SK-N-MC (cell line): ENCODE measurements at regions not wholly inside any gene's neighbourhood (a gene's known extent, or its start where the extent isn't known, plus 50 kb on each side); places are given as distances from the start of the nearest gene placed in this dataset.

Source experiments
- DNase-seq: peaks from one replicate; pipeline ENCODE4 v3.0.0-alpha.2; 2011; ENCODE audit warnings: low read depth, low spot score
- H3K27ac ChIP-seq: fragments of 200-600 bp; sonication (generic); 2 replicates; pipeline ENCODE4 v1.5.1; 2016; ENCODE audit warnings: mixed run types
- H3K36me3 ChIP-seq: fragments of 200-600 bp; sonication (generic); 2 replicates; pipeline ENCODE4 v1.6.1; 2017; ENCODE audit warnings: antibody characterized with exemption, low read length, mixed read lengths; ENCODE audit not compliant: insufficient read depth
- H3K4me3 ChIP-seq: fragments of 200-600 bp; sonication (generic); 2 replicates; pipeline ENCODE4 v1.5.1; 2016
- H3K9ac ChIP-seq: fragments of 200-600 bp; sonication (generic); 2 replicates; pipeline ENCODE4 v1.8.0; 2017; ENCODE audit warnings: mixed run types, mixed read lengths; ENCODE audit not compliant: insufficient read length
- H3K9me3 ChIP-seq: fragments of 200-600 bp; sonication (generic); 2 replicates; pipeline ENCODE4 v1.6.1; 2017; ENCODE audit warnings: low read depth, mild to moderate bottlenecking, antibody characterized with exemption, low read length, moderate library complexity, mixed read lengths
- EZH2 ChIP-seq: fragments of 200-600 bp; sonication (generic); IDR thresholded peaks from one replicate; pipeline ENCODE4 v1.6.1; 2017; ENCODE audit warnings: antibody characterized with exemption
- FOXP2 ChIP-seq: optimal IDR thresholded peaks from 2 replicates; pipeline ENCODE3; 2011; ENCODE audit warnings: mild to moderate bottlenecking, moderate library complexity; ENCODE audit not compliant: insufficient read depth; ENCODE audit errors: extremely low read length, control extremely low read depth
- POLR2AphosphoS5 ChIP-seq: IDR thresholded peaks from 2 replicates; pipeline ENCODE4 v1.6.1; 2012; ENCODE audit warnings: mild to moderate bottlenecking, low read depth, low read length, borderline replicate concordance

DNA sequence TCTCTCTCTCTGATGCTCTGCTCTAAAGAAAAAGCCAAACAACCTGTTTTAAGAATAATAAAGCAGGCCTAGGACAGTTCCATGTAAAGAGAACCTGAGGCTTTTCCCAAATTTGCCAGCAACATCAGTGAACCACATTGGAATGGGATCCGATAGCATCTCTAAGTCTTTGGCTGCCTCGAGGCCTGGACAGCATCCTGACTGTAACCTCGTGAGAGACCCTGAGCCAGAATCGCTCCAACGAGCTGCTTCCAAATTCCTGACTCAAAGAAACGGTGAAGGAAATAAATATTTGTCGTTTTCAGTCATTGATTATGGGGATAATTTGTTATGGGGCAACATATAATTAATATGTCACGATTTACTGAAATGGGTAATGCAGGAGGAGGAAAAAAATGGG is 1012.8 kb downstream of the ROBO2 start:
- TF ChIP-seq FOXP2, result no peak
- TF ChIP-seq EZH2, result no peak
- TF ChIP-seq POLR2AphosphoS5, result no peak
- Histone ChIP-seq H3K27ac (no peak overlapping the region), H3K9me3 (no peaks in the 10 kb centered on the region), H3K36me3 (no peaks in the 10 kb centered on the region), H3K9ac (no peak overlapping the region), H3K4me3 (no peak overlapping the region)
- no peak for DNase-seq

- Histone ChIP-seq H3K9me3 (no peaks in the 10 kb centered on the region), H3K27ac (no peak overlapping the region), H3K4me3 (no peak overlapping the region), H3K36me3 (no peaks in the 10 kb centered on the region), H3K9ac (no peak overlapping the region)
- no peak for DNase-seq
- TF ChIP-seq EZH2, result no peak
- TF ChIP-seq FOXP2, result no peak
- no peak for TF ChIP-seq POLR2AphosphoS5
Observed at GRCh38 chr3:78066287-78066686, 1026.4 kb downstream of the ROBO2 start.

- no peak overlapping the region for H3K9ac ChIP-seq
- TF ChIP-seq EZH2, result no peak
- no peak for TF ChIP-seq POLR2AphosphoS5
- TF ChIP-seq FOXP2, result no peak
- no peak overlapping the region for H3K27ac ChIP-seq
- H3K36me3 ChIP-seq, result no peaks in the 10 kb centered on the region
- H3K9me3 ChIP-seq, result no peaks in the 10 kb centered on the region
- no peak for DNase-seq
- no peak overlapping the region for H3K4me3 ChIP-seq
Observed at GRCh38 chr3:78070188-78070587, 1030.3 kb downstream of the ROBO2 start.

DNA sequence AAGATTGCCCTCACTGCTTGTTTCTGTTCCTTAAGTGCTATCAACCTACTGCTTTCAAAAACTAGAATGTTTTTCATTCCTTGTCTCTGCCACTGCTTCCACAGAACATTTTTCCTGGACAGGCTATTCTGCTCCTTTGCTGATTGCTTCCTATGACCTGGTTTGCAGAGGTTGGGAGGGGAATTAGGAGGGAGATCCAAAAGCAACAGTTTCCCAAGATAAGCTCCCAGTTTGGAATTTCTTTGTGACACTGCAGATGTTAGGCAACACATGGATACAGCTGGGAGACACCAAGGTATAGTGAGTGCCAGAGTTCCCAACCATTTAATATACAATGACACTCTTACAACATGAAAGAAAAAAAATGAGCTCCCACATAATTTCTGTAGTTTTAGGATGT is 1036.5 kb downstream of the ROBO2 start:
- no peaks in the 10 kb centered on the region for H3K9me3 ChIP-seq
- H3K4me3 ChIP-seq, result no peak overlapping the region
- no peak overlapping the region for H3K27ac ChIP-seq
- no peak overlapping the region for H3K9ac ChIP-seq
- no peaks in the 10 kb centered on the region for H3K36me3 ChIP-seq
- no peak for DNase-seq
- TF ChIP-seq EZH2 (no peak), FOXP2 (no peak), POLR2AphosphoS5 (no peak)

- H3K36me3 ChIP-seq, result no peaks in the 10 kb centered on the region
- H3K27ac ChIP-seq, result no peak overlapping the region
- H3K9me3 ChIP-seq, result no peaks in the 10 kb centered on the region
- no peak overlapping the region for H3K9ac ChIP-seq
- TF ChIP-seq FOXP2 (no peak), EZH2 (no peak), POLR2AphosphoS5 (no peak)
- H3K4me3 ChIP-seq, result no peak overlapping the region
- no peak for DNase-seq
Observed at GRCh38 chr3:78077178-78077577, 1037.3 kb downstream of the ROBO2 start.

DNA sequence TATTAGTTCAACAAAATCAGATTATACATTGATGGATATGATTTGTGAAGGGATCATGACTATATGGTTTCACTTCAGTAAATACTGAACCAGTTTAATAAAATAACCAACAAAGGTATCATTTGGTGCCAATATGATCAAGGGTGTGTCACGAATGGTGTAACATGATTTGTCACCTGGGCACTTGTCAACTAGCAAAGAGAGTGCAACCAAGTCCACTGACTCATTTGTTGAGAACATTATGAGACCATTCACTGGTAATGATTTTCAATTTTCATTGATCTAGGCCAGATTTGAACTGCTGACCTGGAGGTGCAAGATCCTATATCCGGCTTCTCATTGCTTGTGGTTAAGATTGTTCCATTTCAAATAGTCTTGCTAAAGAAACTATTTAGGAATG is 1037.9 kb downstream of the ROBO2 start:
- Histone ChIP-seq H3K36me3 (no peaks in the 10 kb centered on the region), H3K9ac (no peak overlapping the region), H3K27ac (no peak overlapping the region), H3K9me3 (no peaks in the 10 kb centered on the region), H3K4me3 (no peak overlapping the region)
- no peak for DNase-seq
- no peak for TF ChIP-seq POLR2AphosphoS5
- no peak for TF ChIP-seq EZH2

- no peak overlapping the region for H3K4me3 ChIP-seq
- DNase-seq, result no peak
- no peak overlapping the region for H3K27ac ChIP-seq
- H3K9ac ChIP-seq, result no peak overlapping the region
- no peaks in the 10 kb centered on the region for H3K36me3 ChIP-seq
- no peaks in the 10 kb centered on the region for H3K9me3 ChIP-seq
- TF ChIP-seq EZH2 (no peak), FOXP2 (no peak), POLR2AphosphoS5 (no peak)
Observed at GRCh38 chr3:78079514-78079913, 1039.6 kb downstream of the ROBO2 start.

DNA sequence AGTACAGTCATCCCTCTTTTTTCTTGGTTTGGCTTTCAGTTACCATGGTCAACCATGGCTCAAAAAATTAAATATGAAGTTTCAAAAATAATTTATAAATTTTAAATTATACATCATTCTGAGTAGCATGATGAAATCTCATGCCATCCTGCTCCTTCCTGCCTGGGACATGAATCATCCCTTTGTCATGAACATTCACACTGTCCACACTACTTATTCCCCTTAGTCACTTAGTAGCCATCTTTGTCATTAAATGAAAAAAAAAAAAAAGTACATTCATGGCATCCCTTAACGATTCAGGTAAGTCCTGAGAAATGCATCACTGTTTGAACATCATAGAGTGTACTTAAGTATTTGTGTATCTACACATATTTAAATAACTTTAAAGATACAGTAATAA is 1046.3 kb downstream of the ROBO2 start:
- Histone ChIP-seq H3K36me3 (no peaks in the 10 kb centered on the region), H3K27ac (no peak overlapping the region), H3K9ac (no peak overlapping the region), H3K4me3 (no peak overlapping the region), H3K9me3 (no peaks in the 10 kb centered on the region)
- TF ChIP-seq FOXP2 (no peak), EZH2 (no peak), POLR2AphosphoS5 (no peak)
- no peak for DNase-seq

GRCh38 chr3:78087134-78087533 is 1047.2 kb downstream of the ROBO2 start:
- Histone ChIP-seq H3K4me3 (no peak overlapping the region), H3K27ac (no peak overlapping the region), H3K9ac (no peak overlapping the region), H3K9me3 (no peaks in the 10 kb centered on the region), H3K36me3 (no peaks in the 10 kb centered on the region)
- no peak for DNase-seq
- no peak for TF ChIP-seq EZH2
- TF ChIP-seq POLR2AphosphoS5, result no peak
- TF ChIP-seq FOXP2, result no peak

DNA sequence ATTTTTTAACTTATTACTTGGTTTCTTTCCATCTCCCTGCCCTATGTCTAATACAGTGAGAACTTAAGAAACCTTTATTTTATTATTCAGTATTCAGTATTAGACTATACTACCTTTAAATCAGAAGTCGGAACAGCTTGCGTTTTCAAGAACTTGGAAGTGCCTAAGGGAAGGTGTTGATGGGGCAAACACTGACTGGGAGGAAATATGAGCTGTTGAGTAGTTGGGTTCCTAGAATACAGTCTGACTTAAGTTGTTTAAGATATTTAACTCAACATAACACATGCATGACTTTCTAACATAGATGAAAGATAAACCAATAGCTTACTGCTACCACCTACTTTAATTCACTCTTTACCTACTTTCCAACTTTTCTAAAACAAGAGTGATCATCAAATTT is 1048.1 kb downstream of the ROBO2 start:
- Histone ChIP-seq H3K27ac (no peak overlapping the region), H3K9ac (no peak overlapping the region), H3K36me3 (no peaks in the 10 kb centered on the region), H3K4me3 (no peak overlapping the region), H3K9me3 (no peaks in the 10 kb centered on the region)
- no peak for DNase-seq
- TF ChIP-seq FOXP2, result no peak
- TF ChIP-seq EZH2, result no peak
- no peak for TF ChIP-seq POLR2AphosphoS5
